BJ (cell line): ENCODE measurements at regions not wholly inside any gene's neighbourhood (a gene's known extent, or its start where the extent isn't known, plus 50 kb on each side); places are given as distances from the start of the nearest gene placed in this dataset.
A peak's percentile ranks its signal among the peaks of the same experiment; 100 is the strongest.

ENCODE experiments used
- CTCF ChIA-PET: fragments of 350-600 bp; formaldehyde crosslinking; extraction: SDS; loops from one replicate; lab custom pipeline; 2021; ENCODE audit warnings: antibody characterized with exemption, inconsistent platforms; lab: Yijun Ruan, JAX
- POLR2A ChIA-PET: fragments of 300-600 bp; sonication (Branson Sonifier 250); formaldehyde crosslinking; extraction: SDS; loops from one replicate; lab custom pipeline; 2021; ENCODE audit warnings: antibody characterized with exemption; lab: Charles Lee
- DNase-seq: peaks from one replicate; pipeline ENCODE4 v3.0.0-alpha.2; 2011; ENCODE audit warnings: low read depth
- H3K27me3 ChIP-seq: 2 replicates; pipeline ENCODE4 v1.6.0; 2011; ENCODE audit warnings: low read length; ENCODE audit not compliant: control insufficient read depth, insufficient read depth
- H3K36me3 ChIP-seq: 2 replicates; pipeline ENCODE4 v1.5.1; 2011; ENCODE audit warnings: low read length; ENCODE audit not compliant: control insufficient read depth, insufficient read depth
- H3K4me3 ChIP-seq: 2 replicates; pipeline ENCODE4 v1.5.1; 2011; ENCODE audit warnings: low read depth, mild to moderate bottlenecking, control low read depth, low read length
- CTCF ChIP-seq: IDR thresholded peaks from 2 replicates; pipeline ENCODE4 v1.5.1; 2011; ENCODE audit warnings: low read depth, mild to moderate bottlenecking, control low read depth, inconsistent platforms, low read length, moderate library complexity; ENCODE audit not compliant: insufficient read depth

DNA sequence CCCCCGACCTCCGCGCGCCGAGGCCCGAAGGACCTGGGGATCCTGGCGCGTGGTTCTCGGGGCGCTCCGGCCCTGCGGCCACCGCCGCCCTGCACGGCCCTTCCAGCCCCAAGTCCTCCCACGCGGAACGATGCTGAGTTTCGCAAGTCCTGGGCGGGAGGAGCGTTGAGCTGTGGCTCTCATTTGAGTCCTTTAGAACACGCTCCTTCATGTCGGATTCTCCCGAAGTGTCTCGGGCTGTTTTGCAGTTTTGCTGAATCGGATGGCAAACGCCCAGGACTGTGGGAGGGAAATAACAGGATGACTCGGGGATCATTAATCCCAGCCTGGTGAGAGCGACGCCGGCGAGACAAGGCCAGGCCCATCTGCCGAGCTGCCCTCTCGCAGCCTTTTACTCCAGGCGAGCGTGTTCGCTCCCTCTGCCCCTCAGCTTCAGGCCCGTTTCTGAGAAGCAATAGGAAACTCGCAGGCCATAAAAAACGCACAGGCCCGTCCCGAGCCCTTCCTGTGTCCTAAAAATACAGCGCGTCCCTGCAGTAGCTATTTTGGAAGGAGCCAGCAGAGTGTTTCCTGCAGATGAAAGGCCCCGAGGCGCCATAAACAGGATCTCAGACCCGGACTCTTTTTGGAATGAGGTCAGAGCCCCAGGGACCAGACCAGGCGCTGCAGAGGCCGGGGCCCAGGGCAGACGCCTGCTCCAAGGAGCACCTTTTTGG is 153.5 kb downstream of the DLL1 start:
- CTCF ChIA-PET = interaction anchor here (0.6 kb wide), 1 partner anchor 14 kb away, joined by 4 read pairs; no protein-coding TSS in a partner anchor
- peak; percentile 19 for DNase-seq
- H3K4me3 ChIP-seq = no peak overlapping the region
- no peaks in the 10 kb centered on the region for H3K27me3 ChIP-seq
- no peaks in the 10 kb centered on the region for H3K36me3 ChIP-seq
- TF ChIP-seq CTCF = no peak
- POLR2A ChIA-PET = no interaction called here

GRCh38 chr6:170136541-170137175 is 154.2 kb downstream of the DLL1 start:
- H3K36me3 ChIP-seq = no peaks in the 10 kb centered on the region
- DNase-seq = no peak
- H3K27me3 ChIP-seq = no peaks in the 10 kb centered on the region
- no peak overlapping the region for H3K4me3 ChIP-seq
- ChIA-PET CTCF (no interaction called here), POLR2A (no interaction called here)
- TF ChIP-seq CTCF = no peak

GRCh38 chr6:170135821-170136471 is 154.9 kb downstream of the DLL1 start:
- Histone ChIP-seq H3K4me3 (no peak overlapping the region), H3K36me3 (no peaks in the 10 kb centered on the region), H3K27me3 (no peaks in the 10 kb centered on the region)
- ChIA-PET POLR2A (no interaction called here), CTCF (no interaction called here)
- TF ChIP-seq CTCF = no peak
- no peak for DNase-seq

GRCh38 chr6:170135461-170135820 is 155.4 kb downstream of the DLL1 start:
- no peak for DNase-seq
- H3K36me3 ChIP-seq = no peaks in the 10 kb centered on the region
- CTCF ChIA-PET = no interaction called here
- H3K27me3 ChIP-seq = no peaks in the 10 kb centered on the region
- H3K4me3 ChIP-seq = no peak overlapping the region
- TF ChIP-seq CTCF = no peak
- POLR2A ChIA-PET = no interaction called here
